Brain pericyte (primary cell): ENCODE measurements at regions not wholly inside any gene's neighbourhood (a gene's known extent, or its start where the extent isn't known, plus 50 kb on each side); places are given as distances from the start of the nearest gene placed in this dataset.

Experiments
- DNase-seq: peaks from one replicate; pipeline ENCODE4 v3.0.0-alpha.2; 2012; ENCODE audit warnings: low read depth, low spot score

GRCh38 chr2:43107679-43108078, 118.7 kb downstream of the ZFP36L2 start:
- DNase-seq: no peak

GRCh38 chr2:43106559-43107527, 119.6 kb downstream of the ZFP36L2 start:
- DNase-seq: no peak

GRCh38 chr2:43105586-43106558, 120.5 kb downstream of the ZFP36L2 start:
- DNase-seq: no peak

GRCh38 chr2:43104763-43105162, 121.6 kb downstream of the ZFP36L2 start:
- no peak for DNase-seq

GRCh38 chr2:43104106-43104505, 122.3 kb downstream of the ZFP36L2 start:
- no peak for DNase-seq

- no peak for DNase-seq
Measured at GRCh38 chr2:43103093-43103404, 123.4 kb downstream of the ZFP36L2 start.

- DNase-seq: no peak
Measured at GRCh38 chr2:43102366-43103092, 123.9 kb downstream of the ZFP36L2 start.

GRCh38 chr2:43101751-43102150, 124.7 kb downstream of the ZFP36L2 start:
- no peak for DNase-seq

- DNase-seq: no peak
Measured at GRCh38 chr2:43100883-43101662, 125.3 kb downstream of the ZFP36L2 start.

- no peak for DNase-seq
Measured at GRCh38 chr2:43100362-43100882, 126.0 kb downstream of the ZFP36L2 start.

- no peak for DNase-seq
Measured at GRCh38 chr2:43099797-43100196, 126.6 kb downstream of the ZFP36L2 start.

GRCh38 chr2:43098539-43098938, 127.9 kb downstream of the ZFP36L2 start:
- no peak for DNase-seq

GRCh38 chr2:43097644-43098408, 128.6 kb downstream of the ZFP36L2 start:
- no peak for DNase-seq

GRCh38 chr2:43095533-43096295, 130.7 kb downstream of the ZFP36L2 start:
- no peak for DNase-seq

- no peak for DNase-seq
Measured at GRCh38 chr2:43092520-43093179, 133.8 kb downstream of the ZFP36L2 start.

- no peak for DNase-seq
Measured at GRCh38 chr2:43090317-43090716, 136.1 kb downstream of the ZFP36L2 start.

- DNase-seq: no peak
Measured at GRCh38 chr2:43088143-43089073, 138.0 kb downstream of the ZFP36L2 start.
